Osteocyte (in vitro differentiated cells): ENCODE measurements at regions not wholly inside any gene's neighbourhood (a gene's known extent, or its start where the extent isn't known, plus 50 kb on each side); places are given as distances from the start of the nearest gene placed in this dataset.

Experiments used
- DNase-seq: peaks from one replicate; pipeline ENCODE4 v3.0.0; 2021; ENCODE audit warnings: mixed read lengths; ENCODE audit not compliant: unreplicated experiment; ENCODE audit errors: extremely low spot score
- H3K27ac Mint-ChIP-seq: one replicate; pipeline ENCODE4 v1.8.0; 2021; ENCODE audit warnings: mild to moderate bottlenecking, mixed read lengths; ENCODE audit not compliant: unreplicated experiment
- H3K27me3 Mint-ChIP-seq: one replicate; pipeline ENCODE4 v1.8.0; 2021; ENCODE audit warnings: mixed read lengths; ENCODE audit not compliant: unreplicated experiment
- H3K36me3 Mint-ChIP-seq: one replicate; pipeline ENCODE4 v1.8.0; 2021; ENCODE audit warnings: mixed read lengths; ENCODE audit not compliant: unreplicated experiment
- H3K4me1 Mint-ChIP-seq: one replicate; pipeline ENCODE4 v1.8.0; 2021; ENCODE audit warnings: mixed read lengths; ENCODE audit not compliant: unreplicated experiment
- H3K4me3 Mint-ChIP-seq: one replicate; pipeline ENCODE4 v1.8.0; 2021; ENCODE audit warnings: mild to moderate bottlenecking, moderate library complexity, mixed read lengths; ENCODE audit not compliant: unreplicated experiment
- H3K9me3 Mint-ChIP-seq: one replicate; pipeline ENCODE4 v1.8.0; 2021; ENCODE audit warnings: mixed read lengths; ENCODE audit not compliant: unreplicated experiment
- CTCF ChIP-seq: fragments of 200-600 bp; sonication (generic); IDR thresholded peaks from 2 replicates; pipeline ENCODE4 v1.5.0; 2021; ENCODE audit warnings: antibody characterized with exemption, mild to moderate bottlenecking, moderate library complexity

GRCh38 chr13:33684874-33685273 lies 133.1 kb upstream of the RFC3 start:
- peaks cover 3% of the 10 kb centered on the region for H3K9me3 Mint-ChIP-seq
- no peak for TF ChIP-seq CTCF
- no peak overlapping the region for H3K4me3 Mint-ChIP-seq
- no peak overlapping the region for H3K27ac Mint-ChIP-seq
- no peaks in the 10 kb centered on the region for H3K27me3 Mint-ChIP-seq
- no peaks in the 10 kb centered on the region for H3K4me1 Mint-ChIP-seq
- DNase-seq: no peak
- no peaks in the 10 kb centered on the region for H3K36me3 Mint-ChIP-seq

GRCh38 chr13:33686772-33687480 lies 131.0 kb upstream of the RFC3 start:
- Mint-ChIP-seq H3K9me3 (peaks cover 3% of the 10 kb centered on the region), H3K4me1 (no peaks in the 10 kb centered on the region), H3K36me3 (no peaks in the 10 kb centered on the region), H3K27ac (no peak overlapping the region), H3K4me3 (no peak overlapping the region), H3K27me3 (no peaks in the 10 kb centered on the region)
- no peak for TF ChIP-seq CTCF
- no peak for DNase-seq

- Mint-ChIP-seq H3K9me3 (peaks cover 3% of the 10 kb centered on the region), H3K36me3 (no peaks in the 10 kb centered on the region), H3K4me3 (no peak overlapping the region), H3K27me3 (no peaks in the 10 kb centered on the region), H3K4me1 (no peaks in the 10 kb centered on the region), H3K27ac (no peak overlapping the region)
- no peak for TF ChIP-seq CTCF
- no peak for DNase-seq
Observed at GRCh38 chr13:33690354-33690753, 127.6 kb upstream of the RFC3 start.

- H3K27ac Mint-ChIP-seq: no peak overlapping the region
- H3K9me3 Mint-ChIP-seq: peaks cover 3% of the 10 kb centered on the region
- H3K4me3 Mint-ChIP-seq: no peak overlapping the region
- H3K27me3 Mint-ChIP-seq: no peaks in the 10 kb centered on the region
- no peaks in the 10 kb centered on the region for H3K36me3 Mint-ChIP-seq
- no peak for DNase-seq
- H3K4me1 Mint-ChIP-seq: peaks cover 10% of the 10 kb centered on the region
- no peak for TF ChIP-seq CTCF
Observed at GRCh38 chr13:33691980-33692379, 126.0 kb upstream of the RFC3 start.

GRCh38 chr13:33692531-33692930 lies 125.4 kb upstream of the RFC3 start:
- H3K36me3 Mint-ChIP-seq: no peaks in the 10 kb centered on the region
- H3K27me3 Mint-ChIP-seq: no peaks in the 10 kb centered on the region
- no peak overlapping the region for H3K4me3 Mint-ChIP-seq
- no peak overlapping the region for H3K27ac Mint-ChIP-seq
- no peak for DNase-seq
- TF ChIP-seq CTCF: no peak
- H3K9me3 Mint-ChIP-seq: peaks cover 3% of the 10 kb centered on the region
- H3K4me1 Mint-ChIP-seq: peaks cover 16% of the 10 kb centered on the region
